Thyroid gland (tissue), 4 donors: ENCODE measurements at regions not wholly inside any gene's neighbourhood (a gene's known extent, or its start where the extent isn't known, plus 50 kb on each side); places are given as distances from the start of the nearest gene placed in this dataset.
"Not testable (repeated sequence)": the region's sequence is repeated elsewhere in the genome, so short reads cannot be mapped to it uniquely, and the experiment has no call there.

Experiments
- DNase-seq, 2 donors: peaks; one replicate each; pipeline ENCODE4 v3.0.0-alpha.2; 2019
- H3K27ac ChIP-seq, 3 donors: fragments of 200-600 bp; sonication (generic); 1 replicate in 2 of 3; 2 replicates in 1 of 3; pipeline ENCODE4 v1.5.1; 2016 to 2019; ENCODE audit warnings: mild to moderate bottlenecking in 1 of 3, moderate library complexity in 1 of 3
- H3K27me3 ChIP-seq: fragments of 200-600 bp; sonication (generic); one replicate; pipeline ENCODE4 v1.5.1; 2019
- H3K36me3 ChIP-seq, 2 donors: fragments of 200-600 bp; sonication (generic); one replicate each; pipeline ENCODE4 v1.5.1; 2016 to 2019
- H3K4me1 ChIP-seq, 2 donors: fragments of 200-600 bp; sonication (generic); one replicate each; pipeline ENCODE4 v1.5.1; 2017 to 2019
- H3K4me3 ChIP-seq, 3 donors: fragments of 200-600 bp; sonication (generic); replicated peaks in 1 of 3; 1 replicate in 2 of 3; 2 replicates in 1 of 3; pipeline ENCODE4 v1.5.1; 2016; ENCODE audit warnings: mild to moderate bottlenecking in 1 of 3
- H3K9me3 ChIP-seq: fragments of 200-600 bp; sonication (generic); one replicate; pipeline ENCODE4 v1.5.1; 2017
- WGBS, 2 donors: methylation state at CpG; one replicate each; pipeline ENCODE4 v1.1.5; 2017; 5-methylcytosine and 5-hydroxymethylcytosine counted together
- intact Hi-C: fragments of 100-400 bp; cut with DNase I; formaldehyde crosslinking; loops from one replicate; pipeline ENCODE4 v1.15.1; 2023

DNA sequence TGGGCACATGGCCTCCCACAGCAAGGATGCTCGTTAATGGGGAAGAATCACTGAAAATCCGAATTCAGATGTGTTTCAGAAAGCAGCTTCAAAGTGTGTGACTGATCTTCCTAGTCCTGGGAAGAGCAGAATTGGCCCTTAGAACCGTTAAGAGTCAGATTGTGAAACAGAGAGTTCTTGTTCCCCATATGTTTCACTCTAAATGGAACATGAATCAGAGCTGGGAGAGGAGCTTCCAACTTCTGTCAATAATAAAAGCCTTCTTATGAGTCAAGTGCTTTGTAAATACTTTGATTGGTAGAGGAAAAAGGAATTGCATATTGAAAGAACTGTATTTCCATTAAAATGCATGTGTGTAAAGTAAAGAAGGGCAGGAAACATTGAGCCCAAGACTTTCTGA lies 256.1 kb upstream of the PLGLB1 start:
- H3K27ac ChIP-seq, intact Hi-C loops: not testable (repeated sequence)
- no CpG with 5 or more reads among the region's 3 CpGs for WGBS, 2 donors

GRCh38 chr2:87280596-87281355 lies 259.1 kb upstream of the PLGLB1 start:
- H3K36me3 ChIP-seq, H3K4me3 ChIP-seq, intact Hi-C loops, H3K27ac ChIP-seq, H3K4me1 ChIP-seq, H3K27me3 ChIP-seq, H3K9me3 ChIP-seq, DNase-seq: not testable (repeated sequence)
- 100% methylated on average over 4 of the region's 10 CpGs; no CpG with 5 or more reads in 1 of the 2 donors for WGBS, 2 donors

More for the DNA sequence above, 256.1 kb upstream of the PLGLB1 start:
- H3K9me3 ChIP-seq, H3K27me3 ChIP-seq, DNase-seq, H3K36me3 ChIP-seq, H3K4me3 ChIP-seq, H3K4me1 ChIP-seq: not testable (repeated sequence)

- H3K9me3 ChIP-seq, H3K4me3 ChIP-seq, H3K27me3 ChIP-seq, H3K27ac ChIP-seq, H3K4me1 ChIP-seq, H3K36me3 ChIP-seq, DNase-seq, intact Hi-C loops: not testable (repeated sequence)
- WGBS, 2 donors: 83 to 91% methylated on average over 17 of the region's 18 CpGs
These were observed 262.3 kb upstream of the PLGLB1 start for GRCh38 chr2:87283735-87284470.

- DNase-seq, H3K4me1 ChIP-seq, H3K27me3 ChIP-seq, H3K4me3 ChIP-seq, H3K36me3 ChIP-seq, intact Hi-C loops, H3K9me3 ChIP-seq, H3K27ac ChIP-seq: not testable (repeated sequence)
- WGBS, 2 donors: no CpG with 5 or more reads among the region's 9 CpGs
These were observed 262.8 kb upstream of the PLGLB1 start for GRCh38 chr2:87284471-87284772.

DNA sequence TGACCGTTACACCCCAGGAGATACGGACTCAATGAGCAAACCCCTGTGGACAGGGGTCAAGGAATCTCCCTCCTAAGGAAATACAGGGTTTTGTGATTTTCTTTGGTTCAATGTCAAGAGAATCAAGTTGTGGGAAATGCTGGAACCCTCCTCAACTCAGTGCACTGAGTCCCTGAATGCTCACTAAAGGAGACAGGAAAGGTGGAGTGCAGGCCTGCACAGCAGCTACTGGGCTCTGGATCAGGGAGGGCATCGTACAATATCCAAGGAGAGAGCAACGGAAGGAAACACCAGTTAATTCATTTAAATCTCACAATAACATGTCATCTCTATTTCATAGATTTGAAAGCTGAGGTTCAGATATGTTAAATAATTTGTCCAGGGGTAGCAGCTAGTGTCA lies 263.5 kb upstream of the PLGLB1 start:
- WGBS, 2 donors: 83% methylated on average over 4 of the region's 4 CpGs
- not testable (repeated sequence) for H3K4me3 ChIP-seq

DNA sequence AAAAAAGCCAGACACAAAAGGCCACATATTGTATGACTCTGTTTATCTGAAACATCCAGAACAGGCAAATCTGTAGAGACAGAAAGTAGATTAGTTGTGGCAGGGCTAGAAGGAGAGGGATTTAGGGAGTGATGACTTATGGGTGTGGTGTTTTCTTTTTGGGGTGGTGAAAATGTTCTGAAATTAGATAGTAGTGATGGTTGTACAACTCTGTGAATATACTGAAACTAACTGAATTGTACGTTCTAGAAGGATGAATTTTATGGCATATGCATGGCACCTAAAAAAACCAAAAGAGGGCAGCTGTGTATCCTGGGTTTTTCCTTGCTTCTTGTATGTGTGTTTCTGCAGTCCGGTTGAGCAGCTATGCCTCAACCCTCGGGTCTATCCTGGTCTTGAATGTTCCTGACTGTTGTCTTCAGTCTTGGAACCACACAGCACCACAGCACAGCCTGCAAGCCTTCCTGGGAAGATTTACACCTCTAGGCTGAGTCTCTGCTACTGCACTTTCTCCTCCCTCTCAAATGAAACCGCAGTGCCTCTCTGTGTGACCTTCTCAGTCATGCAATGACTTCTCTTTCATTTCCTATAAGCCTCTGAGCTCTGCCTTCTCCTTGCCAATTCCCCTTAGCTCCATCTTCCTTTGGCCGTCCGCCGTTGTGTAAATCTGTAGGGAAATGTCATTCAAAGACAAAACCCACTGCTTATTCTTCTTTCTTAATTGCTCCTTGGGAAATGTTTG lies 269.1 kb upstream of the PLGLB1 start:
- intact Hi-C loops, DNase-seq, H3K27me3 ChIP-seq, H3K36me3 ChIP-seq, H3K4me3 ChIP-seq, H3K27ac ChIP-seq, H3K4me1 ChIP-seq, H3K9me3 ChIP-seq: not testable (repeated sequence)
- 68 to 75% methylated on average over 6 of the region's 7 CpGs for WGBS, 2 donors

More for the DNA sequence above, 263.5 kb upstream of the PLGLB1 start:
- H3K9me3 ChIP-seq, H3K27ac ChIP-seq, H3K36me3 ChIP-seq, H3K4me1 ChIP-seq, DNase-seq, H3K27me3 ChIP-seq, intact Hi-C loops: not testable (repeated sequence)

DNA sequence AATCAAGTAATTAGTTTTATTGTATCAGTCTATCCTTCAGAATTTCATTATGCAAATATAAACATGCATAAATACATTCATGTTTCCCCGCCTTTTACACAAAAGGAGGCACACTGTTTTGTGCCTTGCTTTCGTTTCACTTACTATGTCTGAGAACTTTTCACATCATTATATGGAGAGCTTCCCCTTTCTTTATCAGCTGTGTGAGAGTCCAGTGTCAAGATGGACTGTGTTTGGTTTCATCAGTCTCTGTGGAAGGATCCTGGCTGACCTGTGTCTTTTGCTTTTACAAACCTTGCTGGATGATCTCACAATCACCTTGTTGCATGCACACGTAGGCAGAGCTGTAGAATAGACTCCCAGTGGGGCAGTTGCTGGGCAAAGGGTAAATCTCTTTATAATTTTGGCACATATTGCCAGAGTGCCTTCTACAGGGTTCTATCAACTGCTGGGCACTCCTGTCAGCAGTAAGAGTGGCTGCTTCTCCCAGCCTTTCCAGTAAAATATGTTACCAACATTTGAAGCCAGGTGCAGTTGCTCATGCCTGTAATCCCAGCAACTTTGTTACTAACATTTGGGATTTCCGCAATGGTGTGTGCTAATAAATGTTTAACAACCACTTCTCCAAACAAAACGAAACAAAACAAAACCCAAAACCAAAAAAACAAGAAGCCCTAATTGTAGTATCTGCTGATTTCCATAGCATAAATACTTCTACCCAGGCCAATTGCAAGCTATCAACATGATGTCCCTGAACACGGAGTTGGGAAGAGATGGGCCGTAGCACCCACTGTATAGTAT lies 270.0 kb upstream of the PLGLB1 start:
- H3K9me3 ChIP-seq, H3K4me3 ChIP-seq, H3K27me3 ChIP-seq, DNase-seq, H3K36me3 ChIP-seq, intact Hi-C loops, H3K4me1 ChIP-seq, H3K27ac ChIP-seq: not testable (repeated sequence)
- 83 to 92% methylated on average over 6 of the region's 7 CpGs for WGBS, 2 donors

- H3K4me3 ChIP-seq, H3K27me3 ChIP-seq, H3K27ac ChIP-seq, H3K9me3 ChIP-seq, H3K4me1 ChIP-seq, intact Hi-C loops, H3K36me3 ChIP-seq, DNase-seq: not testable (repeated sequence)
- WGBS, 2 donors: 92% methylated on average over 2 of the region's 2 CpGs; no CpG with 5 or more reads in 1 of the 2 donors
These were observed 272.4 kb upstream of the PLGLB1 start for GRCh38 chr2:87293931-87294594.

DNA sequence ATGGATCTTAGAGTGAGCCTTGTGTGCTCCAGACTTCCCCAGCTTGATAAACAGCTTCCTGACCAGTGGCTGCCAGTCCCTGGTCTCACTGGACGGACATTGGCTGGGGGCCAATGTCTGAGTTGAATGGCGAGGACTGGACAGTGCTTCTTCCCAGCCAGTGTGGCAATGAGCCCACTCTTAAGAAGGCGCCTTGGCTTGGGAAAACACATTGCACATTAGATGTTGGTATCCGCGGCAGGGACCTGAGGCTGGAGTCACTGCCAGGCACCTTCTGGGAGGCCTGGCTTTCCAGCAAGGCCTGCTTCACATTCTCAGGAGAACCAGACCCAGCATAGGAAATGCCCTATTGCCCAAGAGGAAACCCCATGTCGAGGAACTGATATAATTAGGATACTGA lies 273.5 kb upstream of the PLGLB1 start:
- H3K36me3 ChIP-seq, H3K4me1 ChIP-seq, H3K27me3 ChIP-seq, H3K9me3 ChIP-seq, H3K4me3 ChIP-seq, intact Hi-C loops, H3K27ac ChIP-seq: not testable (repeated sequence)
- peak; percentile 59 to 82 for DNase-seq
- 21 to 63% methylated on average over 1 to 6 of the region's 6 CpGs for WGBS, 2 donors

- H3K27ac ChIP-seq: peak overlapping the region; percentile 34 to 83 (median 82)
- H3K4me3 ChIP-seq, H3K36me3 ChIP-seq, H3K27me3 ChIP-seq, intact Hi-C loops, H3K9me3 ChIP-seq, H3K4me1 ChIP-seq: not testable (repeated sequence)
- 61 to 79% methylated on average over 5 to 6 of the region's 6 CpGs for WGBS, 2 donors
- DNase-seq: peak in 1 of 2 donors; percentile 27
These were observed 279.7 kb upstream of the PLGLB1 start for GRCh38 chr2:87301349-87301748.

DNA sequence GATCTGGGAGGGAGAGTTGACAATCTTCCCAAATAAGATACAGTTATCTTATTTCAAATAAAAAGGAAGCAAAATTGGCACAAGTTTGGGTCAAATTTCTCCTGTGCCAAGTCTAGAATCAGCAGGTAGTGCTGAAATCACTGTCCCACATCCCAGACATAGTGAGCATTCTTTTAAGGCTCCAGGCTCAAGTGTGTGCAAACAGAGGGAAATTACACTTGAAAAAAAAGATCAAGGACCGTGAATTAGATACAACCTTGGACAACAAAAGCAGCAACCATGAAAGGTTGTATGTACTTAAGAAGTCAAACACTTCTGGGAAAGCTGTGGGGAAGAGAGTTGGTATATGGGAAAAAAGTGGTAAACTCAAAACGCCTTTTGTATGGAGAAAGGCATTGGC lies 280.2 kb upstream of the PLGLB1 start:
- H3K36me3 ChIP-seq, H3K27me3 ChIP-seq, H3K4me1 ChIP-seq, H3K4me3 ChIP-seq, intact Hi-C loops, H3K9me3 ChIP-seq: not testable (repeated sequence)
- 42 to 45% methylated on average over 2 of the region's 2 CpGs for WGBS, 2 donors
- peak overlapping the region in 2 of 3 donors; percentile 82 to 83 for H3K27ac ChIP-seq
- DNase-seq: peak; percentile 17 to 39

DNA sequence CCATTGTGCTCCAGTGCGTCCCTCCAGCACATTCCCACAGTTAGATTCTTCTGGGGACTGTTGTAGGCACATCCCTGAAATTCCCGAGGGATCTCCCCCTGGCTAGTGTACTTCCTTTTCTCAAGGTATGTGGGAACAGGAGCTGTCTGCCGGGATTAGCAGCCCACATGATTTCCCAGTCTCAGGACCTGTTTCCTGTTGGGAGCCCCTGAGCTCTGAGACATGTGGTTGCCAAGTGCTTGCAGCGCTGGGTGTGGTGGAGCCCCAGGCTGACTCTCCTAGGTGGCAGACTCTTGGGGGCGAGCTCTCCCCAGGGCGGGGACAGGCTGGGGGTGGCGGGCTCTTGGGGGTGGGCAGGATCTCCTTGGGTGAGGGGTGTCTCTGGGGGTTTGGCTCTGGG lies 287.0 kb upstream of the PLGLB1 start:
- H3K4me1 ChIP-seq, H3K27ac ChIP-seq, intact Hi-C loops, DNase-seq, H3K36me3 ChIP-seq, H3K9me3 ChIP-seq, H3K27me3 ChIP-seq, H3K4me3 ChIP-seq: not testable (repeated sequence)
- WGBS, 2 donors: no CpG with 5 or more reads among the region's 7 CpGs
